Inflammatory macrophage treated with lipopolysaccharide for 4 hours (primary cell): ENCODE measurements at regions not wholly inside any gene's neighbourhood (a gene's known extent, or its start where the extent isn't known, plus 50 kb on each side); places are given as distances from the start of the nearest gene placed in this dataset.
"Not testable (repeated sequence)": the region's sequence is repeated elsewhere in the genome, so short reads cannot be mapped to it uniquely, and the experiment has no call there.

Experiments used
- DNase-seq: peaks from one replicate; pipeline ENCODE4 v3.0.0-alpha.2; 2020

GRCh38 chr3:95565502-95565901, 1248.9 kb upstream of the EPHA6 start:
- no peak for DNase-seq

GRCh38 chr3:95567346-95567745, 1247.0 kb upstream of the EPHA6 start:
- no peak for DNase-seq

GRCh38 chr3:95586754-95587153, 1227.6 kb upstream of the EPHA6 start:
- DNase-seq: no peak

GRCh38 chr3:95587641-95588040, 1226.8 kb upstream of the EPHA6 start:
- DNase-seq: not testable (repeated sequence)

- DNase-seq: no peak
Measured at GRCh38 chr3:95588473-95588872, 1225.9 kb upstream of the EPHA6 start.

GRCh38 chr3:95595416-95596075, 1218.8 kb upstream of the EPHA6 start:
- no peak for DNase-seq

- no peak for DNase-seq
Measured at GRCh38 chr3:95607926-95608325, 1206.5 kb upstream of the EPHA6 start.

- no peak for DNase-seq
Measured at GRCh38 chr3:95609411-95609810, 1205.0 kb upstream of the EPHA6 start.

GRCh38 chr3:95612611-95613010, 1201.8 kb upstream of the EPHA6 start:
- no peak for DNase-seq

GRCh38 chr3:95613993-95614392, 1200.4 kb upstream of the EPHA6 start:
- DNase-seq: no peak

- DNase-seq: no peak
Measured at GRCh38 chr3:95615592-95616310, 1198.6 kb upstream of the EPHA6 start.

GRCh38 chr3:95626107-95626506, 1188.3 kb upstream of the EPHA6 start:
- DNase-seq: no peak

GRCh38 chr3:95627293-95627692, 1187.1 kb upstream of the EPHA6 start:
- no peak for DNase-seq

- DNase-seq: no peak
Measured at GRCh38 chr3:95627697-95628096, 1186.7 kb upstream of the EPHA6 start.

- no peak for DNase-seq
Measured at GRCh38 chr3:95629802-95630201, 1184.6 kb upstream of the EPHA6 start.

GRCh38 chr3:95645291-95645690, 1169.1 kb upstream of the EPHA6 start:
- no peak for DNase-seq

GRCh38 chr3:95654570-95655362, 1159.6 kb upstream of the EPHA6 start:
- no peak for DNase-seq

- DNase-seq: no peak
Measured at GRCh38 chr3:95655363-95655986, 1158.9 kb upstream of the EPHA6 start.

GRCh38 chr3:95670765-95671164, 1143.6 kb upstream of the EPHA6 start:
- DNase-seq: no peak

GRCh38 chr3:95673215-95673614, 1141.2 kb upstream of the EPHA6 start:
- no peak for DNase-seq

GRCh38 chr3:95705786-95706418, 1108.5 kb upstream of the EPHA6 start:
- peak; percentile 49 for DNase-seq

- no peak for DNase-seq
Measured at GRCh38 chr3:95707268-95707667, 1107.1 kb upstream of the EPHA6 start.

- DNase-seq: no peak
Measured at GRCh38 chr3:95710684-95711083, 1103.7 kb upstream of the EPHA6 start.
